Transverse colon (tissue), 4 donors: ENCODE measurements at regions not wholly inside any gene's neighbourhood (a gene's known extent, or its start where the extent isn't known, plus 50 kb on each side); places are given as distances from the start of the nearest gene placed in this dataset.

Source experiments
- EP300 ChIP-seq: sonication (generic); formaldehyde crosslinking; IDR thresholded peaks from one replicate; pipeline ENCODE4 v1.6.1; 2017; ENCODE audit warnings: antibody characterized with exemption, low read depth
- POLR2A ChIP-seq: fragments of 450-650 bp; IDR thresholded peaks from one replicate; pipeline ENCODE4 v1.6.1; 2016; ENCODE audit warnings: antibody characterized with exemption, mild to moderate bottlenecking, moderate library complexity
- POLR2AphosphoS5 ChIP-seq, 3 donors: sonication (generic); formaldehyde crosslinking; IDR thresholded peaks; one replicate each; pipeline ENCODE4 v1.6.1; 2016; ENCODE audit warnings: antibody characterized with exemption in 3 of 3
- TF ChIP-seq, protein P1 (sequence below), 5 experiments: fragments of 200-600 bp in 3 of 5; fragments of 450-650 bp in 2 of 5; sonication (generic) in 3 of 5; IDR thresholded peaks; 1 replicate in 2 of 5; 2 replicates in 3 of 5; pipeline ENCODE4 v1.5.1; 2016 to 2017; ENCODE audit warnings: antibody characterized with exemption in 5 of 5, inconsistent platforms in 3 of 5, mild to moderate bottlenecking in 2 of 5, moderate library complexity in 1 of 5

DNA sequence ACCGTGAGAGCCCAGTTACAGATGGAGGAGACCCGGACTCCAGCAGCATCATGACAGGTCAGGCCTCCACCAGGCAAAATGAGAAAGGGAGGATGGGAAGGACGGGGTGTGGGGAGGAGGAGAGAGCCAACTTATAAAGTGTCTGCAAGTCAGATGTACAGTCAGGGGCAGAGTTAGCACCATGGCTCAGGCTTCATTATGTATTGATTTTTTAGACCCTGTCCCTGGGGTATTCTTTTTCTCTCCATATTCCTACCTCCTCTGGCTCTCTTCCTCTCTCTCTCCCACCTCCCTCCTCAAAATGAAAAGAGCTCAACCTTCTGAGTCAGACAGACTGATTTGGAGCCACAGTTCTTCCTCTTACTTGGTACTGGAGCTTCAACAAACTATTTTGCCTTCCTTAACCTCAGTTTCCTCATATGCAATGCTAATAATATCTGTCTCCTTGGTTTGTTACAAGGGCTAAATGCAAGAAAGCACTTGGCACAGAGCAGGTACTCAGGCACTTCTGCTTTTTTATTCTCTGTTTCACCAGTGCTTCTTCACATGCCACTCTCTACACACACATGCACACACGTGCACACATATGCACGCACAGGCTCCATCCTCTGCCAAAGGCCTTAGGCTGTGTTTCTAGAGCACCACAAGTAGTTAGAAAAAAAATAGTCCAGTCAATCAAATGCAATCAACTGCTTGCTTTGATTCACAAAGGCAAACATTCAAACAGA lies 92.3 kb upstream of the PKDCC start:
- TF ChIP-seq, protein P1, sequence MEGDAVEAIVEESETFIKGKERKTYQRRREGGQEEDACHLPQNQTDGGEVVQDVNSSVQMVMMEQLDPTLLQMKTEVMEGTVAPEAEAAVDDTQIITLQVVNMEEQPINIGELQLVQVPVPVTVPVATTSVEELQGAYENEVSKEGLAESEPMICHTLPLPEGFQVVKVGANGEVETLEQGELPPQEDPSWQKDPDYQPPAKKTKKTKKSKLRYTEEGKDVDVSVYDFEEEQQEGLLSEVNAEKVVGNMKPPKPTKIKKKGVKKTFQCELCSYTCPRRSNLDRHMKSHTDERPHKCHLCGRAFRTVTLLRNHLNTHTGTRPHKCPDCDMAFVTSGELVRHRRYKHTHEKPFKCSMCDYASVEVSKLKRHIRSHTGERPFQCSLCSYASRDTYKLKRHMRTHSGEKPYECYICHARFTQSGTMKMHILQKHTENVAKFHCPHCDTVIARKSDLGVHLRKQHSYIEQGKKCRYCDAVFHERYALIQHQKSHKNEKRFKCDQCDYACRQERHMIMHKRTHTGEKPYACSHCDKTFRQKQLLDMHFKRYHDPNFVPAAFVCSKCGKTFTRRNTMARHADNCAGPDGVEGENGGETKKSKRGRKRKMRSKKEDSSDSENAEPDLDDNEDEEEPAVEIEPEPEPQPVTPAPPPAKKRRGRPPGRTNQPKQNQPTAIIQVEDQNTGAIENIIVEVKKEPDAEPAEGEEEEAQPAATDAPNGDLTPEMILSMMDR (IDR thresholded peaks at IDR 0.05) = no peak
- TF ChIP-seq EP300 = no peak
- TF ChIP-seq POLR2A = no peak
- no peak for TF ChIP-seq POLR2AphosphoS5 (IDR thresholded peaks at IDR 0.05)
